ENCODE measurements at regions not wholly inside any gene's neighbourhood (a gene's known extent, or its start where the extent isn't known, plus 50 kb on each side); places are given as distances from the start of the nearest gene placed in this dataset.

- 14% methylated on average over 1 of the region's 1 CpG for WGBS (ENCODE audit: insufficient coverage, low coverage, low lambda C conversion rate, missing lambda C conversion rate)
- ATAC-seq (no peak), DNase-seq (no peak)
- intact Hi-C loops (cut with DNase I), result no loop called here
- Histone ChIP-seq H3K4me3 (no peak overlapping the region), H3K36me3 (no peaks in the 10 kb centered on the region), H3K4me1 (no peaks in the 10 kb centered on the region), H3K9me3 (no peaks in the 10 kb centered on the region), H3K27ac (no peak overlapping the region), H3K27me3 (no peaks in the 10 kb centered on the region)
- no peak for TF ChIP-seq POLR2A (IDR thresholded peaks at IDR 0.05)
- TF ChIP-seq, protein P1, sequence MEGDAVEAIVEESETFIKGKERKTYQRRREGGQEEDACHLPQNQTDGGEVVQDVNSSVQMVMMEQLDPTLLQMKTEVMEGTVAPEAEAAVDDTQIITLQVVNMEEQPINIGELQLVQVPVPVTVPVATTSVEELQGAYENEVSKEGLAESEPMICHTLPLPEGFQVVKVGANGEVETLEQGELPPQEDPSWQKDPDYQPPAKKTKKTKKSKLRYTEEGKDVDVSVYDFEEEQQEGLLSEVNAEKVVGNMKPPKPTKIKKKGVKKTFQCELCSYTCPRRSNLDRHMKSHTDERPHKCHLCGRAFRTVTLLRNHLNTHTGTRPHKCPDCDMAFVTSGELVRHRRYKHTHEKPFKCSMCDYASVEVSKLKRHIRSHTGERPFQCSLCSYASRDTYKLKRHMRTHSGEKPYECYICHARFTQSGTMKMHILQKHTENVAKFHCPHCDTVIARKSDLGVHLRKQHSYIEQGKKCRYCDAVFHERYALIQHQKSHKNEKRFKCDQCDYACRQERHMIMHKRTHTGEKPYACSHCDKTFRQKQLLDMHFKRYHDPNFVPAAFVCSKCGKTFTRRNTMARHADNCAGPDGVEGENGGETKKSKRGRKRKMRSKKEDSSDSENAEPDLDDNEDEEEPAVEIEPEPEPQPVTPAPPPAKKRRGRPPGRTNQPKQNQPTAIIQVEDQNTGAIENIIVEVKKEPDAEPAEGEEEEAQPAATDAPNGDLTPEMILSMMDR (IDR thresholded peaks at IDR 0.05), result no peak
Measured at GRCh38 chr5:99285606-99286005, 356.8 kb upstream of the CHD1 start.

- no peaks in the 10 kb centered on the region for H3K4me1 ChIP-seq
- ATAC-seq, result no peak
- TF ChIP-seq, protein P1 (IDR thresholded peaks at IDR 0.05), result no peak
- TF ChIP-seq POLR2A (IDR thresholded peaks at IDR 0.05), result no peak
Measured at GRCh38 chr5:99275128-99275527, 346.3 kb upstream of the CHD1 start.

DNA sequence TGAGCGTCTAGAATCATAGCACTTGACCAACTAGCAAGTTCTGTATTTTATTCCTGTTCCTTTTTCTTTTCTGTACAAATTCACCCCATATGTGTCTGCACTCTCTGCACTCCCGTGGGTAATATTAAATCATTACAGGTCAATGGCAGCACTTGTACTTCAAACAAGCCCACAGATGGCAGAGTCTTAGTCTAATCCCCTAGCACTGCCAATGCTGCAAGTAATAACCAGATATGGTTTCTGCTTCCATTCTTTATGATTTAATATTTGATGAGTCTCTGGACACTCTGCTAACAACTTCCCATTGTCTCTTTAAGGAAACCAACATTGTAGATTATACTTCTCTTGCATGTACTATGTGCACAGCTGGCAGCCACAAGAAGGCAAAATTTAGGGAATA, 343.8 kb upstream of the CHD1 start:
- no peak for ATAC-seq
- TF ChIP-seq, protein P1 (IDR thresholded peaks at IDR 0.05), result no peak
- TF ChIP-seq POLR2A (IDR thresholded peaks at IDR 0.05), result no peak
- Histone ChIP-seq H3K27ac (no peak overlapping the region), H3K36me3 (no peaks in the 10 kb centered on the region), H3K4me1 (no peaks in the 10 kb centered on the region), H3K27me3 (no peaks in the 10 kb centered on the region), H3K9me3 (no peaks in the 10 kb centered on the region), H3K4me3 (no peak overlapping the region)
- intact Hi-C loops (cut with DNase I), result no loop called here
- no peak for DNase-seq
- WGBS (ENCODE audit: insufficient coverage, low coverage, low lambda C conversion rate, missing lambda C conversion rate), result 24% methylated on average over 2 of the region's 2 CpGs

More at GRCh38 chr5:99275128-99275527, 346.3 kb upstream of the CHD1 start:
- Histone ChIP-seq H3K27ac (no peak overlapping the region), H3K4me3 (no peak overlapping the region), H3K36me3 (no peaks in the 10 kb centered on the region), H3K9me3 (no peaks in the 10 kb centered on the region), H3K27me3 (no peaks in the 10 kb centered on the region)
- 50% methylated on average over 1 of the region's 1 CpG for WGBS (ENCODE audit: insufficient coverage, low coverage, low lambda C conversion rate, missing lambda C conversion rate)
- DNase-seq, result no peak
- intact Hi-C loops (cut with DNase I), result no loop called here

- H3K4me3 ChIP-seq, result no peak overlapping the region
- no peaks in the 10 kb centered on the region for H3K36me3 ChIP-seq
- H3K4me1 ChIP-seq, result no peaks in the 10 kb centered on the region
- ATAC-seq (no peak), DNase-seq (no peak)
- intact Hi-C loops (cut with DNase I), result no loop called here
- TF ChIP-seq, protein P1 (IDR thresholded peaks at IDR 0.05), result no peak
- no peak for TF ChIP-seq POLR2A (IDR thresholded peaks at IDR 0.05)
- 31% methylated on average over 2 of the region's 2 CpGs for WGBS (ENCODE audit: insufficient coverage, low coverage, low lambda C conversion rate, missing lambda C conversion rate)
- H3K27me3 ChIP-seq, result no peaks in the 10 kb centered on the region
- H3K9me3 ChIP-seq, result no peaks in the 10 kb centered on the region
- H3K27ac ChIP-seq, result no peak overlapping the region
Measured at GRCh38 chr5:99258819-99259218, 330.0 kb upstream of the CHD1 start.

- H3K27me3 ChIP-seq, result no peaks in the 10 kb centered on the region
- H3K9me3 ChIP-seq, result no peaks in the 10 kb centered on the region
- 25% methylated on average over 2 of the region's 2 CpGs for WGBS (ENCODE audit: insufficient coverage, low coverage, low lambda C conversion rate, missing lambda C conversion rate)
- H3K27ac ChIP-seq, result no peak overlapping the region
- no peaks in the 10 kb centered on the region for H3K36me3 ChIP-seq
- TF ChIP-seq POLR2A (IDR thresholded peaks at IDR 0.05), result no peak
- TF ChIP-seq, protein P1 (IDR thresholded peaks at IDR 0.05), result no peak
- intact Hi-C loops (cut with DNase I), result no loop called here
- DNase-seq, result no peak
- ATAC-seq, result no peak
- no peaks in the 10 kb centered on the region for H3K4me1 ChIP-seq
- H3K4me3 ChIP-seq, result no peak overlapping the region
Measured at GRCh38 chr5:99248066-99248465, 319.3 kb upstream of the CHD1 start.
